Fibroblast of gingiva (primary cell): ENCODE measurements at regions not wholly inside any gene's neighbourhood (a gene's known extent, or its start where the extent isn't known, plus 50 kb on each side); places are given as distances from the start of the nearest gene placed in this dataset.

Experiments used
- DNase-seq: peaks from one replicate; pipeline ENCODE4 v3.0.0-alpha.2; 2011; ENCODE audit warnings: low read depth

DNA sequence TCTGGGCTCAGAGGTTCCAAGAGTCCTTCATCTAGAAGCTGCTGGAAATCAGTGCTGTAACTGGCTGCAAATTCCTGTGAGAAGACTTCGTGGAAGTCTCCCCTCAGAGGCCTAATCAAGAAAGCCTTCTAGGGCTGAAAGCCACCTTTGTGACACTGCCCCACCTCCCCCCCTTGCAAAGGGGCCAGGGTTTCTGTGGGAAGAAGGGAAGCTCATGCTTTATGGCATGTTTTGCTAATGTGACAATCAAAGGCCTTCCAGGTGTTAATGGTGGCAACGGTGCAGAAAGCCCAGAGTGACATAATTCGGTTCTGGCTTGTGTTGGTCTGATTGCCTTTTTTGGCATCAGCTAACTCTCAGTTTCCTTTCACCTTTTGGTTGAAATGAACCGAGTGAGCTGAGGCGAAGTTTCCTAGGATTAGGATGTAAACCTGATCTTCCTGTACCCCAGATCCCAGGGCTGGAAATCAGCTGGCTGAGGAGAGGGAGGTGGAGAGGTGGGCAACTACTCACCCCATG is 126.9 kb upstream of the TRIB2 start:
- DNase-seq: no peak

DNA sequence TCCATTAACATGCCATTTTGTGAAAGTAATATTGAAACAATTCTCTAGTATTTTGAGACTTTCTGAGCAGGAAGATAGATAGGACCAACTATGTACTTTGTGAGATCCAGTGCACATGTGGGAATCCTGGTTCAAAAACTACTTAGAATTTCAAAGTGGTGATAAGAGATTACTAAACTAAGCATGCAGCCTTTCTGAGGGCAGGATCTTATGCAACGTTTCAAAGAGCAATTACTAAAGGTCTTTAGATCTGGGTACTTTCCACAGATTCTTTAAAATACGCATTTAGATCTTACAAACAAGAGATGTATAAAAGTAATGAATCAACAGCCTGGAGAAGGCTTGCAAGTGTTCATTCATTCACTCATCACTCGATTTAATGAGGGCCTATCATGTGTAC is 124.4 kb upstream of the TRIB2 start:
- no peak for DNase-seq

DNA sequence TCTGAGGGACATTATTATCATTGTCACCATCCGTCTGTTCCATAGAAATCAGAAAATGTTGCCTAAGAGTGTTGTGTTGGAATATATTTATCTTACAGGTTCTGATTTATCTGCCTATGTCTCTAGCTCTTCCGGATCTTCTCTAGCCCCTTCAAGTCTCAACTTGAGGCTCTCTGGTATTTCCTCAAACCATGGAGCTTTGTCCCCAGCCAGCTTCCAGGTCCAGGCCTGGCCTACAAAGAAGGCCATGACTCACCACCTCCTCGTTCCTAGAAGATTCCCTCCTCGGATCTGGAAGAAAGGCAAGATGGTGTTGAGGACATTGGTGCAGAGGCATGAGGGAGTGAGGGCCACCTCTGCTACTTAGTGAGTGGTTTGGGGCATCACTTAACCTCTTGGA is 122.1 kb upstream of the TRIB2 start:
- DNase-seq: no peak

DNA sequence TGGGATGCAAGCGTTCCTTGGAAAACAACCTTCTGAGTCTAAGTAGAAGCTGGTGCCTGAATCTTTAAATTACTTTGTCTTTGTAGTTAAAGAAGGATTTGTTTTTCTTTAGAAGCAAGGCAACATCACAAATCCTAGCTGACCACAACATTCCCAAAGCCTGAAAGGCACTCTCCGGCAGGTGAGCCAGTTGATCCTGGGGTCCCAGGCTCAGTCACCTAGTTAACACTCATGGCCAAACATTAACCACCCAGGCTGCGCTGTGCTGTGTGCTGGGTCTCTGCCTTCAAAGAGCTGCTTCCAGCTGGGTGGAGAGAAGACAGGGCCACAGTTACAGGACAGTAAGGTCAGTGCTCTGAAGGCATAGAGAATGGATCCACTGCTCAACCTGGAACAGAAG is 120.0 kb upstream of the TRIB2 start:
- no peak for DNase-seq

DNA sequence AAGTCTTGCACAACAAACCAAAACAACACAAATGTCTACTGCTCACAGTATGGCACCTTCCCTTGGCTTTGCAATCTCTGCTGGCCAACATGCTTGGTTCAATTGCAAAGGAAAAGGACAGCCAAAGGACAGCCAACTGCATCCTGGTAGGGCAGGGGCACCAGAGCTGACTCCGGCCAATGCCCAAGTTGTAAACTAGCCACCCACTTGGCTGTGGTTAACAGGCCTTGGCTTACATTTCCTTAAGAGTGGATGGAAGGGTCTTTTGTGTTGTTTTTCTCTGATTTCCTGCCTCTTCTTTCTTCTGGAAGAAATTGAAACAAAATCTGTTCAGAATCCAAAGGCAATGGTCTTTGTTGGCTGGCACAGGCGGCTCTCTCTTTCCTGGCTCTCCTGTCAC is 119.1 kb upstream of the TRIB2 start:
- no peak for DNase-seq

DNA sequence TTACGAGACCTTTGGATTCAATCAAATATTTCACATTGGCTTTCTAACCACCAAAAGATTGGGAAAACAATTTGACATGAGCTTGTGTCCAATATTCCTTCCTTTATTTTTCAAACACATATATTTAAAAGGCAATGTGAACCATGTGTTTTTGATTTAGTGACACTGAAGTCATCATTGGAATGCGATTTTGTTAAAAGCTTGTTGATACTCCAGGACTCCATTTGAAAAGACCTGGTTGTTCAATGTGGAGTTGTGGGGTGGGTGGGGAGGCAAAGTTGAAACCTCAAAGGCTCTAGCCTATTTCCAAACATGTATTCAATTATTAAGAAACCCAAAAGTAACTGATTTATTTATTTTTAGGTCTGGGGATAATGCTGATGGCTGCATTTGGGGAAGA is 114.1 kb upstream of the TRIB2 start:
- peak; percentile 63 for DNase-seq

DNA sequence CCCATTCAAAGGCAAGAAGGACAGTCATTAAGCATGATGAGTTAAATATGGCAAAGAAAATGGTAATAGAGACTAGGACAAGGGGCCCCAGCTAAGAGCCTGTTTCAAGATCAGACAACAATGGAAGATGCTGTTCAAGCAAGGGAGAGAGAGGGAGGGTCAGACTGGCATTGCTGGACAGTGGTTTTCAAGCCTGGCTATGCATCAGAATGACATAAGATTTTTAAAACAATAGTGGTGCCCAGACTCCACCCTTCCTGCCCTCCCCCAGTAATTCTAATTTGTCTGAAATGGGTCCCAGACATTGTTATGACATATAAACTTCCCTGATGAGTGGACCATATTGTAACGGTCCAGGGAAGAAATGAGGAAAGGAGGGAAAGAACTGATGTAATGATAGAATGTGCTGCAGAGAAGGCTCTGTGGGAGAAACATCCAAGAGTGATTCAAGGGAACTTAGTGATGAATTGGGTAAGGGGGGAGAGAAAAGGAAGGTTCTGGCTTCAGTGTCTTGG is 112.9 kb upstream of the TRIB2 start:
- no peak for DNase-seq

DNA sequence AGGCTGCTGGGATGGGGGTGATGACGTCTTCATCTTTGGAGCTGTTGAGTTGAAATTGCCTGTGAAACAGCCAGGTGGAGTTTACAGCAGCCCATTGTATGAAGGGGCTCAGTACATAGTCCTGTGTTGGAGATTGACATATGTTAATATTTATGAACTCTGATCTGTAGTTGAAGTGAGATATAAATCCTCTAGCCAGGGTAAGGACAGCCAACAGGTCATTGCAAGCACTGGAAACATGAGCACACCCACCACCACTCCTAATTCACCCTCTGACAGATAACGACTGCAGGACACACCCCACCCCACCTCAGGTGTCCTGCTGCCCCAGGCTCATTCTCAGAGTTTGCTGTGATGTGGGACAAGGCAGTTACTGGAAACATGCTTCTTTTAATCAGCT is 112.4 kb upstream of the TRIB2 start:
- DNase-seq: no peak

DNA sequence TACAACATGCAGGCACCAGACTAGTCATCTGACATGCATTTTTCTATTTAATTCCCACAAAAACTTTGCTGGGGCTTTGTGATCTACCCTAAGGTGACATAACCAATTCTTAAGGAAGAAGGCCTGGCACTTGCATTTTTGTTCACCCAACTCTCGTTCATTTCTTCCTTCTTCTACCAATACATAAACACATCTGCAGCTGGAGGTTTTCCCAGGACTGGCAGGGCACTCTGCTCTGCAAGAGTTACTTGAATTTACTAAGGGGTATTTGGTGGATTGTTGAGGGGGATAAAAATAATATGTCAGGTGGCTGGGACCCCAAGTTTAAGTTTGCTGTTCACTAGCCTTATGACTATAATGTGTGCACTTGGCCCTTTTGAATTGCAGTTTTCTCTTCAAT is 111.4 kb upstream of the TRIB2 start:
- DNase-seq: no peak

DNA sequence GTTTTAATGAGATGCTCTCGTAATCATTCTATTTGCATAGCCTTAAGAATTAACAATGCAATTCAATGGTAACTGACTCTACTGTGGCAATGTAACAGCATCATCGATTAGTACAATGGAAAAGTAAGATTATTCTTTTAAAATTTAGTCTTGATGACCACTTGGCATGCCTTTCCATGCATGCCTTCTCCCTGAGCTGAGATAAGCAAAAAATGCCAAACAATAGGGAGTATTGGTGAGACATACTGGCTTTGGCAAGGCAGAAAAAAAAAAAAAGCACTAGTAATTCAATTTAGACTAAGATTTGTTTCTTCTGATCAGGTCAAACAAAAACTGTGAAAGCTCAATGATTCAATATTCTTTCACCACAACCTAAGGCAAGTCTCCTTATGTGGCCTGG is 110.8 kb upstream of the TRIB2 start:
- no peak for DNase-seq

DNA sequence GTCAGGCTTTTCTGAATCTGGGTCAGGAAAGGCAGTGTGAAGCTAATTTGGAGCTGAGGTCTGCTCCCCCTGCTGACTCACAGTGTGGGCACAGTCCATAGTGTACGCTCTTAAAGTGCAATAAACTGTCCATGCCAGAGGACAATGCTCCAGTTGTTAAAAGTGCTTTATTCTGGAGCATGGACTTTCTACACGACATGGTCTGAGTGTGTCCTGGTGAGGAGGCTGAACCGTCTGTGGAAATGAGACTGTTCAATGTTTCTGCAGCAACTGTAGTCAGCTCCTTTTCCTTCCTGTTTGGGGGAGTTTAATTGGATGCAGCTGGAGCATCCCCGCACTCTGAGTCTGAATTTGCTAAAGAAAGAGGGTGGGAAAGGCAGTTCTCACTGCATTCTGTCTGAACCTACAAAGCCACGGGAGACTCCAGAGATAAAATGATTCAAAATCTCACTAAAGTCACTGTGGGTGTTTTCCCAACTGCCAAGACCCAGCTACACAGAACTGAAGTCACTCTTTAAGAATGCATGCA is 110.2 kb upstream of the TRIB2 start:
- peak; percentile 22 for DNase-seq

DNA sequence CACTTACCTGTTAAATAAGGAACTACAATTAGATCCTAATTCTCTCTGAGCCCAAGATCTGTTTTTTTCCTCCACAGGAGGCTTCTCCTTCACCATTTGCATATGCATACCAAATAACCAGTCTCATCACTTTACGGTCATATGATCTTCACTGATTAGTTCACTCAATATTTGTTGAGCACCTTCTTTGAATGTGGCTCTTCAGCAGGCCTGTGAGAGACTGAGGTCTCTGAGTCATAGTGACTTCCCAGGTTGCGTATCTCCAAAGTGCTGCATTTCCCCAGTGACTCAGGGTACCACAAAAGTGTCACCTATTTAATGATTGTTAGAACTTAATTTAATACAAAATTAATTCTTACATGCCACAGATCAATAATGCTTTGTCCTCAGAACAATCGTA is 108.8 kb upstream of the TRIB2 start:
- no peak for DNase-seq

DNA sequence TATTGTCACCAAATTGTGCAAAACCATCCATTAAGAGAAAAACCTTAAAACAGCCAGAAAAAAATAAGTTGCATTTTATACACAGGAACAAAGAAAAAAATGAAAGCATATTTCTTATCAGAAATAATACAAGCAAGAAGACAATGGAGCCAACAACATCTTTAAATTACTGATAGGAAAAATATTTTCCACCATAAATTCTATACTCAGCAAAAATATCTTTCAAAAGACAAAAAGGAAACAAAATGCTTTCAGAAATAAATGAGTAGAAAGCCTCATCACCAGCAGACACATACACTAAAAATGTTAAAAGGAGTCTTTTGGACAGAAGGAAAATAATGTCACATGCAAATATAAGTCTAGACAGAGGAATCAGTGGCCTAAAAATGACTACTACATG is 106.4 kb upstream of the TRIB2 start:
- no peak for DNase-seq

DNA sequence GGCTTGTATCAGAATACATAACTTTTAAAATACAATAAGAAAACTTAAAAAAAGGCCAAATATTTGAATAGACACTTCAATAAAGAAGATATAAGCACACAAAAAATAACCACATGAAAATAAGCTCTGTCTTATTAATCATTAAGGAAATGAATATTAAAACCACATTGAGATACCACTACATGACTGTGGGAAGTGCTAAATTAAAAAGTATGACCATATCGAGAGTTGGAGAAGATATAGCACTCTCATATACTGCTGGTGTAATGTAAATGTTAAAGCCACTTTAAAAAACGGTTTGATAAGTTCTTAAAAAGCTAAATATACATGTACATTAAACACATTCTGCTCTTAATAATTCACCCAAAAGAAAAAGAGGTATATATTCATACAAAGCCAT is 104.6 kb upstream of the TRIB2 start:
- DNase-seq: no peak

DNA sequence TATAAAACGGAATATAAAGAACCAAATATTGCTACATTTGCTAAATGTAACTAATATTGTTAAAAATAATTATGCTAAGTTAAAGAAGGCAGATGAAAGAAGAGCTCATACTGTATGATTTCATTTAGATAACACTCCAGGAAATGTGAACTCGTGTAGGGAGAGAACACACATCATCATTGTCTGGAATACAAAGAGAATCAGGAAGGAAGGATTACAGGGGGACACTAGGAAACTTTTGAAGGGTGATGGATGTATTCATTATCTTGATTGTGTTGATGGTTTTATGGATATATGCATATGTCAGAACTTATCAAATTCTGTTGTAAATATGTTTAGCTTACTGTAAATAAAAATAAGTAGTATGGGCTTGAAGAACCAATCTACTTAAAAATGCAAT is 104.1 kb upstream of the TRIB2 start:
- no peak for DNase-seq

DNA sequence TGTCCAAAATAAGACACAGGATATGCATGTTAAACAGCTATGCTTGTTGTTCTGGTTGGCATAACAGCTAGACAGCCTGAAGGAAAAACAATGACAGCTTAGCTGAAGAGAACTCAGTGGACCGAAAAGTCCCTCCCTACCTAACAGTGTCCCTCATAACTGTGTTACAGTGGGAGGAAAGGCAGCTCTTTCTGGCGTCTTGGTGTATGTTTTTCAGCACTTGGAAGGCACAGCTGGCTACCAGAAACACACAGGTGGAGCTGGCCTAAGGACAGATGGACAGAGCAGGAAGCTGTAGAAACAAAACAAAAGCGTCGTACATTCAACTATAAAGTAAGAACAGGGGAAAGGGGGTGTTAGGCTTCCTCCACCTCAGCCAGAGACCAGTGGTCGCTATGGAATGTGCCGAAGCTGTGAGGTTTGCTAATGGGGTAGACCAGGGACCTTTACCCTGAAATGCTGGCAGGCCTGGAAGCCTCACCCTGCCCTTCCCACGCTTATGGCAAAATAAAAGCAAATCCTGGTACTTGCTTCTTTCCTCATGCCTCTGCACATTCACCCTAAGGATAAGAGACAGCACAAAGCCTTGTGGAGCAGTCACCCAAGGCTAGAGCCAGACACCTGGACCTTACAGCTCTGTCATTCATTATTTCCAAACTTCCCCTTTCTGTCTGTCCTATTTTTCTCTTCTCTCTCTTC is 103.5 kb upstream of the TRIB2 start:
- peak; percentile 6 for DNase-seq

DNA sequence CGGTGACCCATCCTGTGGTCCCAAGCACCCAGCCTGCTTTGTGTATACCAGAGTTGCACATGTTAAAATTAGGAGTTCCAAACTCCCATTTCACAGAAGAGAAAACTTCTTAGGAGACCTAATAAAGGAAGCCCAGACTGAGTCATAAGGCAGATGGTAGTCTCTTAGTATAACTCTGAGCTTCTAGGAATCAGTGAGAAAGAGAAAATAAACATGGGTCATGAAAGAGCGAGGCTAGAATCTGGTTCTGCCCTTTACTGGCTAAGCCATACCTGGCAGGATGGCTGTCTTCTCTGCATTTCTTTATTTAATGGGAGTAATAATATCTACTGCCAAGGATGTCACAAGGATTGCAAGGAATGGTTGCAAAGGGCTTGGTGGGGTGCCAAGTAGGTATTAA is 101.2 kb upstream of the TRIB2 start:
- peak; percentile 14 for DNase-seq

DNA sequence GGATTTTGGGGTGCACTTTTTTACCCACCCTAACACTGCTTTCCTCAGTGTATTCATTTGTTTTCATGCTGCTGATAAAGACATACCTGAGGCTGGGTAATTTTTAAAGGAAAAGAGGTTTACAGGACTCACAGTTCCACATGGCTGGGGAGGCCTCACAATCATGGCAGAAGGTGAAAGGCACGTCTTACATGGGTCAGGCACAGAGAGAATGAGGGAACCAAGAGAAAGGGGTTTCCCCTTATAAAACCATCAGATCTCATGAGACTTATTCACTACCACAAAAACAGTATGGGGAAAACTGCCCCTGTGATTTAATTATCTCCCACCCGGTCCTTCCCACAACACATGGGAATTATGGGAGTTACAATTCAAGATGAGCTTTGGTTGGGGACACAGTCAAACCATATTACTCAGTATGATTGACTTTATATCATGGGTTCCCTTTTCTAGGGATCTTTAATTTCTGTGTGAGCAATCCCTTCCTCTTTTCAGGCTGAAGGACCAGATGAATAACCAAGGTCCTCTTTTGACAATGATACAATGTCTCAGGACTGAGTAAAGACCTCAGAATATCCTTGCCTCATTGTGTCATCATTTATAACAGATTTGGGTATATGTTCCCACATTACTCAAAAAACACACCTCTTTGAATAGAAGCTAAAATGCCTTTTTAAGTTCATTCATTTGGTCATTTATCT is 100.1 kb upstream of the TRIB2 start:
- no peak for DNase-seq

DNA sequence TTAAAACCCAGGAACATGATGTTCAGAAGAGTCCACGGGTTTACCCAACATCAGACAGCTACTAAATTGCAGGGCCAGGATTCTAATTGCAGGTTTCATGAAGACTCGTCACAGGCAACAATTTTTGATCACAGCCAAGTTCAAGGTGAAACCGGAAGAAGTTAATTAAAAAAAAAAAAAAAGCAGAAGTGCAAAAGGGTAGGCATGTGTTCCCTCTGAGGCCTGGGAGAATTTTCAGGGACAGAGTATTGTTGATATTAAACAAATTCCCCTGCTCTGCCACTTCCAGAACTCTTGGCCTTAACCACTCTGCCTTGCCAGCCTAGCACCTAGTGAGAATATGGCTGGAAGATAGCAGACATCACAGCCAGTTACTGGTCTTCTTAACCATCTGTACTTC is 99.4 kb upstream of the TRIB2 start:
- DNase-seq: no peak

DNA sequence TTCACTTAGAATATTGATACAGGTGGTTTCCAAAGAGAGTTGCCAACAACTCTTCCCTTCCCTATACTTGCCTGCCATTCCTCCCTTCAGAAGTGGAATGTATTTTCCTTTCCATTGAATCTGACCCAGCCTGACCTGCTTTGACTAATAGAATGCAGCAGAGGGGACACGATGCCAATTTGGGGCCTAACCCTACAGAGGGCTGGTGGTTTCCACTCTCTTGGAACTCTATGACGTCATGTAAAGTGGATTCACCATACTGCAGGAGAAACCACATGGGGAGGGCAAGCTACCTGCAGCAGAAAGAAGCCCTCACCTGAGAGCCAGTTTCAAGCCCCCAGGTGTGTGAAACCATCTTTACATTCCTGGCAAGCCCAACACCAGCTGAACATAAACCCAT is 98.9 kb upstream of the TRIB2 start:
- no peak for DNase-seq

DNA sequence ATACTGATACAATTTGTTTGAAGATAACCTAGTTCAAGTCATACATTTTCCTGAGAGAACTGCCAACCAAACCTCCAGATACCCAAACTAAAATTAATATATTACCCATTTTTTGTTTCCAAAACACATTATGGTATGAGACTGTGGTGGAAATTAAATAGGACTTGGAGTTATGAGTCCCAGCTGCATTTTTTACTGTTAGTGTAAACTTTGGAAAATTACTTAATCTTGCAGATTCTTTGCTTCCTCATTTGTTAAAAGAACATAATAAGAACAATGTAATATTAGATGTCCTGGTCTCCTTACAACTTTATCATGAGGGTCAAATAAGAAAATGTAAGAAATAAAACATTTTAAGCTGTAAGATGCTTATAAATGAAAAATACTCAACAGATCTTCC is 98.2 kb upstream of the TRIB2 start:
- peak; percentile 58 for DNase-seq

DNA sequence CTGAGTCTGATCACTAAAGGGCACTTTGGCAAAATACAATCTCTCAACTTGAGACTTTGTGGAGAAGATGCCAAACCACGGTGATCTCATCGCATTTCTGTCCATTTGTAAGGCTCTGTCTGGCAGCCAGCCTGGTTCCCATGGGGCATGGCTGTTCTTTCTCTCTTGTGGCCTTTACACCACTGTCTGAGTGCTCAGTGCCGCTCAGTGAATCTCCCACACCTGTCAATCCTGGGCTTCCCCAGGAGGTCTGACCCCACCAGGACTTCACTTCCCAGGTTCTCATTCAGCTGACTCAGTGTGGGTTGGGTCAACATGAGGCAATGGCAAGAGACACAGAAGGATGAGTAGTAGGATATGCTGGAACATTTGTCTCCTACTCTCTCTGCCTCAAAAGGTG is 96.8 kb upstream of the TRIB2 start:
- DNase-seq: peak; percentile 95

DNA sequence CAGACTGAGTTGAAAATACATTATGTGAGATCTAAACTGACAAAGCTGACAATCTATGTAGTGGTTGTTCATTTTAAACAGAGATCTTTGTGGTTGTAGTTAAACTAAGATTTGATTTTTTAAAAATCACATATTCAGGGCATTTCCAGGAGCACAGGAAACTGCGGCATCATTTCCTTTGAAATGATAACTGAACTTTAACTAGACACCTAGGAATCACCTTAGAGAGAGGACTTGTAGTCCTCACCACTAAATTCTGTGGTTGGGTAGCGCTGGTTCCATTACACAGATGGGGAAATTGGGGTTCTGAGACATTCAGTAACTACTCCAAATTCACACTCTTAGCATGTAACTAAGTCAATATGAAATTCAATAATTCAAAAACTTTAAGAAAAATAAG is 96.0 kb upstream of the TRIB2 start:
- no peak for DNase-seq
